Endothelial cell of umbilical vein (primary cell): ENCODE measurements at regions not wholly inside any gene's neighbourhood (a gene's known extent, or its start where the extent isn't known, plus 50 kb on each side); places are given as distances from the start of the nearest gene placed in this dataset.

Experiments used
- BruUV-seq: library from RNA; stranded (reverse); fragments of 400-500 nt; replicated peaks from 2 replicates; lab custom pipeline; 2021; lab: Mats Ljungman, UMichigan
- CTCF ChIA-PET: fragments of 300-600, 350-600 bp; sonication (Branson Sonifier 250); formaldehyde crosslinking; loops from one replicate; lab custom pipeline; 2021; ENCODE audit warnings: antibody characterized with exemption, inconsistent platforms; lab: Charles Lee
- POLR2A ChIA-PET: fragments of 300-600, 350-600 bp; sonication (Branson Sonifier 250); formaldehyde crosslinking; loops from one replicate; lab custom pipeline; 2021; ENCODE audit warnings: antibody characterized with exemption, inconsistent platforms; lab: Charles Lee
- DNase-seq: peaks from one replicate; pipeline ENCODE4 v3.0.0-alpha.2; 2011; ENCODE audit warnings: low read depth, low spot score
- FAIRE-seq: peaks from 2 replicates; lab custom pipeline; 2011; peaks lifted over from hg19 to GRCh38; lab: Jason Lieb, UNC
- H2AFZ ChIP-seq: 2 replicates; pipeline ENCODE4 v1.6.0; 2012; ENCODE audit warnings: low read depth, low read length, control low read depth, inconsistent platforms
- H3K27ac ChIP-seq: 2 replicates; pipeline ENCODE4 v1.5.1; 2011; ENCODE audit warnings: low read depth, mild to moderate bottlenecking, control low read depth, low read length, moderate library complexity; ENCODE audit not compliant: insufficient read depth
- H3K27me3 ChIP-seq, 2 experiments: 2 replicates each; pipeline versions ENCODE4 v1.6.0 to v1.6.1; 2011; ENCODE audit warnings: low read length in 2 of 2, mixed read lengths in 1 of 2; ENCODE audit not compliant: control insufficient read depth in 2 of 2, insufficient read depth in 2 of 2
- H3K36me3 ChIP-seq, 2 experiments: 2 replicates in 1 of 2; 3 replicates in 1 of 2; pipeline ENCODE4 v1.5.1; 2011; ENCODE audit warnings: low read length in 2 of 2, mild to moderate bottlenecking in 1 of 2, moderate library complexity in 1 of 2; ENCODE audit not compliant: control insufficient read depth in 2 of 2, insufficient read depth in 2 of 2; ENCODE audit errors: extremely low read depth in 1 of 2
- H3K4me1 ChIP-seq: 3 replicates; pipeline ENCODE4 v1.5.1; 2011; ENCODE audit warnings: mild to moderate bottlenecking, low read length; ENCODE audit not compliant: control insufficient read depth, insufficient read depth; ENCODE audit errors: extremely low read depth
- H3K4me2 ChIP-seq: 2 replicates; pipeline ENCODE4 v1.6.1; 2011; ENCODE audit warnings: low read length, control low read depth, mixed read lengths; ENCODE audit not compliant: insufficient read depth
- H3K4me3 ChIP-seq, 3 experiments: fragments of 200-600 bp in 1 of 3; sonication (generic), shearing (Covaris generic) in 1 of 3; replicated peaks in 1 of 3; 2 replicates each; pipeline ENCODE4 v1.5.1; 2011 to 2016; ENCODE audit warnings: control low read depth in 3 of 3, low read length in 3 of 3, mild to moderate bottlenecking in 2 of 3, inconsistent platforms in 1 of 3, low read depth in 1 of 3, moderate library complexity in 1 of 3; ENCODE audit not compliant: insufficient read depth in 1 of 3
- H3K79me2 ChIP-seq: 2 replicates; pipeline ENCODE4 v1.6.0; 2012; ENCODE audit warnings: low read length, inconsistent platforms; ENCODE audit not compliant: control insufficient read depth, insufficient read depth
- H3K9ac ChIP-seq: replicated peaks from 2 replicates; pipeline ENCODE3; 2011; ENCODE audit warnings: low read length, control low read depth; ENCODE audit not compliant: insufficient read depth; ENCODE audit errors: extremely low read depth
- H3K9me1 ChIP-seq: replicated peaks from 3 replicates; pipeline ENCODE4 v1.6.0; 2011; ENCODE audit warnings: mild to moderate bottlenecking, low read length; ENCODE audit not compliant: control insufficient read depth, insufficient read depth; ENCODE audit errors: extremely low read depth
- H3K9me3 ChIP-seq: replicated peaks from 2 replicates; pipeline ENCODE4 v1.5.1; 2012; ENCODE audit warnings: low read length, inconsistent platforms; ENCODE audit not compliant: control insufficient read depth, insufficient read depth
- H4K20me1 ChIP-seq: replicated peaks from 2 replicates; pipeline ENCODE3; 2011; ENCODE audit warnings: mild to moderate bottlenecking, low read length; ENCODE audit not compliant: control insufficient read depth, insufficient read depth; ENCODE audit errors: extremely low read depth
- EZH2 ChIP-seq: IDR thresholded peaks from 2 replicates; pipeline ENCODE4 v1.6.1; 2012; ENCODE audit warnings: borderline replicate concordance, low read depth, mild to moderate bottlenecking, moderate library complexity, low read length, inconsistent platforms; ENCODE audit not compliant: severe bottlenecking
- FOS ChIP-seq: IDR thresholded peaks from 2 replicates; pipeline ENCODE4 v1.6.1; 2011; ENCODE audit warnings: mild to moderate bottlenecking, low read length, moderate library complexity, borderline replicate concordance; ENCODE audit not compliant: insufficient read depth
- GATA2 ChIP-seq: IDR thresholded peaks from 2 replicates; pipeline ENCODE4 v1.7.0; 2011; ENCODE audit warnings: low read depth, mild to moderate bottlenecking, moderate library complexity, mixed read lengths, low read length; ENCODE audit not compliant: insufficient read length, insufficient read depth
- JUN ChIP-seq: IDR thresholded peaks from 2 replicates; pipeline ENCODE4 v1.6.1; 2011; ENCODE audit warnings: borderline replicate concordance, low read depth; ENCODE audit not compliant: insufficient read length, insufficient read depth
- MYC ChIP-seq: IDR thresholded peaks from one replicate; pipeline ENCODE4 v1.6.1; 2011; ENCODE audit warnings: mild to moderate bottlenecking, low read depth, low read length
- POLR2AphosphoS5 ChIP-seq: IDR thresholded peaks from 2 replicates; pipeline ENCODE4 v1.6.1; 2012; ENCODE audit warnings: low read depth, mild to moderate bottlenecking, control low read depth, low read length, moderate library complexity; ENCODE audit not compliant: insufficient read depth
- dilution Hi-C: fragments of 300-500 bp; cut with MboI; formaldehyde crosslinking; loops from one replicate; pipeline ENCODE4 v1.15.0; 2019; ENCODE audit warnings: low sequenced_read_pairs; ENCODE audit not compliant: extremely low pct_ligation_motif_present
- intact Hi-C: fragments of 100-400 bp; cut with micrococcal nuclease; formaldehyde crosslinking; loops from one replicate; pipeline ENCODE4 v1.10.0; 2022
- TF ChIP-seq, protein P1 (sequence below): IDR thresholded peaks from 2 replicates; pipeline ENCODE4 v1.6.1; 2011; ENCODE audit not compliant: insufficient read depth, insufficient read length
- TF ChIP-seq, protein P2 (sequence below), 2 donors: IDR thresholded peaks; 1 replicate in 1 of 2; 2 replicates in 1 of 2; pipeline ENCODE4 v1.5.1; 2011; ENCODE audit warnings: low read length in 2 of 2, mild to moderate bottlenecking in 2 of 2, moderate library complexity in 2 of 2, control low read depth in 1 of 2, inconsistent platforms in 1 of 2, low read depth in 1 of 2; ENCODE audit not compliant: insufficient read depth in 1 of 2; ENCODE audit errors: extremely low read depth in 1 of 2

DNA sequence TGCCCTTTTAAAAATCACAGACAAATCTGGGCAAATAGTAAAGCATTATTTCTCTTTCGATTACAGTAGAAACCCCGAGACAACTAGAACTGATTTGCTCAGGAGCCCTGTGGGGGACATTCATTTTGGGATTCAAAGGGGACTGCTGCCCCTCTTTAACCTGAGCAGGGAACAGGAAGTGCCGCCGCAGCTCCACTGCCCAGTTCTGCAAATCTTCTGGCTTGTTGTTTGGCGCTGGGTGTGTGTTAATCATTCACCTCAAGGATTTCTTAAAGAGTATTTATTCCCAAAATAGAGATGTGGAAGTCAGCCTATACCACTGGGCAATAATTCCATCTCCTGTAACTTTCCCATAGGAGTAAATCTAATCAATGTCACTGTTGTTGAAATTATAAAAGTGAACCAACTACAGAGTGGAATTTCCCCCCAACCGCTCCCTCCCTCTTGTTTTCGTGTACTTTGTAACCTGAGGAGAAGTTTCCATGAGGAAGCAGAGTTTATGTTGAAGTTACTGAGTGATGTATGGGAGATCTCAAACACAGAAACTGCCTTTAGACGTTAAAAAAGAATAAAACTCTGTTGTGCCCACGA is 515.8 kb downstream of the KLF12 start:
- no peaks in the 10 kb centered on the region for H3K36me3 ChIP-seq
- ChIA-PET CTCF (no interaction called here), POLR2A (no interaction called here)
- H3K9ac ChIP-seq: no peak overlapping the region
- DNase-seq (no peak), FAIRE-seq (no peak)
- no peak overlapping the region for H2AFZ ChIP-seq
- H3K9me1 ChIP-seq: no peaks in the 10 kb centered on the region
- H3K27me3 ChIP-seq: no peaks in the 10 kb centered on the region
- no peaks in the 10 kb centered on the region for H3K4me1 ChIP-seq
- H3K4me3 ChIP-seq: no peak overlapping the region
- TF ChIP-seq MYC: no peak
- no peak for TF ChIP-seq GATA2
- no peak for TF ChIP-seq POLR2AphosphoS5
- no peak for TF ChIP-seq FOS
- TF ChIP-seq, protein P1, sequence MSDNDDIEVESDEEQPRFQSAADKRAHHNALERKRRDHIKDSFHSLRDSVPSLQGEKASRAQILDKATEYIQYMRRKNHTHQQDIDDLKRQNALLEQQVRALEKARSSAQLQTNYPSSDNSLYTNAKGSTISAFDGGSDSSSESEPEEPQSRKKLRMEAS: no peak
- TF ChIP-seq, protein P2, sequence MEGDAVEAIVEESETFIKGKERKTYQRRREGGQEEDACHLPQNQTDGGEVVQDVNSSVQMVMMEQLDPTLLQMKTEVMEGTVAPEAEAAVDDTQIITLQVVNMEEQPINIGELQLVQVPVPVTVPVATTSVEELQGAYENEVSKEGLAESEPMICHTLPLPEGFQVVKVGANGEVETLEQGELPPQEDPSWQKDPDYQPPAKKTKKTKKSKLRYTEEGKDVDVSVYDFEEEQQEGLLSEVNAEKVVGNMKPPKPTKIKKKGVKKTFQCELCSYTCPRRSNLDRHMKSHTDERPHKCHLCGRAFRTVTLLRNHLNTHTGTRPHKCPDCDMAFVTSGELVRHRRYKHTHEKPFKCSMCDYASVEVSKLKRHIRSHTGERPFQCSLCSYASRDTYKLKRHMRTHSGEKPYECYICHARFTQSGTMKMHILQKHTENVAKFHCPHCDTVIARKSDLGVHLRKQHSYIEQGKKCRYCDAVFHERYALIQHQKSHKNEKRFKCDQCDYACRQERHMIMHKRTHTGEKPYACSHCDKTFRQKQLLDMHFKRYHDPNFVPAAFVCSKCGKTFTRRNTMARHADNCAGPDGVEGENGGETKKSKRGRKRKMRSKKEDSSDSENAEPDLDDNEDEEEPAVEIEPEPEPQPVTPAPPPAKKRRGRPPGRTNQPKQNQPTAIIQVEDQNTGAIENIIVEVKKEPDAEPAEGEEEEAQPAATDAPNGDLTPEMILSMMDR (IDR thresholded peaks at IDR 0.05; ENCODE audit: extremely low read depth in 1 of 2, insufficient read depth in 1 of 2, low read depth in 1 of 2, low read length in 2 of 2): no peak
- TF ChIP-seq EZH2: no peak
- TF ChIP-seq JUN: no peak
- H3K79me2 ChIP-seq: no peaks in the 10 kb centered on the region
- H3K27ac ChIP-seq: no peak overlapping the region
- H3K4me2 ChIP-seq: no peak overlapping the region
- intact Hi-C loops: no loop called here
- no TSS peak for BruUV-seq
- no peaks in the 10 kb centered on the region for H3K9me3 ChIP-seq
- no peaks in the 10 kb centered on the region for H4K20me1 ChIP-seq
- dilution Hi-C loops: no loop called here
